D721Med (cell line): ENCODE measurements at regions not wholly inside any gene's neighbourhood (a gene's known extent, or its start where the extent isn't known, plus 50 kb on each side); places are given as distances from the start of the nearest gene placed in this dataset.
A peak's percentile ranks its signal among the peaks of the same experiment; 100 is the strongest.

Source experiments
- DNase-seq: peaks from one replicate; pipeline ENCODE4 v3.0.0; 2011; ENCODE audit warnings: low spot score; ENCODE audit not compliant: insufficient read length
- FAIRE-seq: peaks from 2 replicates; lab custom pipeline; 2011; peaks lifted over from hg19 to GRCh38; lab: Jason Lieb, UNC
- TF ChIP-seq, protein P1 (sequence below): IDR thresholded peaks from 2 replicates; pipeline ENCODE4 v1.5.1; 2012; ENCODE audit warnings: mild to moderate bottlenecking, control low read depth; ENCODE audit not compliant: insufficient read depth; ENCODE audit errors: missing control alignments

DNA sequence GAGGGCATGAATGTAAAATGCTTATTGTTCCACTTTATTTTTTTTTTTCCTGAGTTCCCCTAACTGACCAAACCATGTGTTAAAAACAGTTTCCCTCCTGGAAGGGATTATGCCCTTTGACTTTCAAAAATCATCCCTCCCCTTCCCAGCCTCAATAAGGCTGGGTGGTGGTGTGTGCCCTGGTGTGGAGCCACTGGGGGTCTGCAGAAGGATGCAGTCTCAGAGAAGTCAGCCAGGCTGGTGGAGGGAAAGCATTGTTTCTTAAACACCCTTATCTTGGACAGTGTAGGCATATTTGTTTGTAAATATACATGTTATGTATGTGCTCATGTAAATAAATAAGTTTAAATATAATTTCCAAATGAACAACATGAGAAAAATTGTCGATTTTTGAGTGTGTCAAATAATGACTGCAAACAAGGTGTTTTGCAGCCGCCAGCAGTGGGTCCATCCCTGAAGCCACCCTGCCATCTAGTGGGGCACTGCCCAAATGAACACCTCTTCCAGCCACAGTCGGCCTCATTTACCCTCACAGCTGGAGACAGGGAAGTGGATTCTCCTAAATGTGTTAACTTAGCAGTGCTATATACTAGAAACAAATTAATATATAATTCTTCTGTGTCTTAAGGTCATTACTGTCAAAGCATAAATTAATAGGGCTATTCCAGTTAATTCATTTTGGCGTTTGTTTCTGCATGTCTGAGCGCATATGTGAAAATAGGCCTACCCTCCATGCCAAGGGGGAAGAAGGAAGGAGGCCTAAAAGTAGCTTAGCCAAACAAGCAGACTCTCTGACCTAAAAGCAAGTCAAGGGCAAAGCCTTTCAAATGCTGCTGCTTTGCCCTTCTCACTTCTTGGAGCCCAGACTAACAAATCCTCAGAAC, 209.6 kb upstream of the PIK3C3 start:
- DNase-seq = peak; percentile 29
- peak; percentile 74 for FAIRE-seq
- TF ChIP-seq, protein P1, sequence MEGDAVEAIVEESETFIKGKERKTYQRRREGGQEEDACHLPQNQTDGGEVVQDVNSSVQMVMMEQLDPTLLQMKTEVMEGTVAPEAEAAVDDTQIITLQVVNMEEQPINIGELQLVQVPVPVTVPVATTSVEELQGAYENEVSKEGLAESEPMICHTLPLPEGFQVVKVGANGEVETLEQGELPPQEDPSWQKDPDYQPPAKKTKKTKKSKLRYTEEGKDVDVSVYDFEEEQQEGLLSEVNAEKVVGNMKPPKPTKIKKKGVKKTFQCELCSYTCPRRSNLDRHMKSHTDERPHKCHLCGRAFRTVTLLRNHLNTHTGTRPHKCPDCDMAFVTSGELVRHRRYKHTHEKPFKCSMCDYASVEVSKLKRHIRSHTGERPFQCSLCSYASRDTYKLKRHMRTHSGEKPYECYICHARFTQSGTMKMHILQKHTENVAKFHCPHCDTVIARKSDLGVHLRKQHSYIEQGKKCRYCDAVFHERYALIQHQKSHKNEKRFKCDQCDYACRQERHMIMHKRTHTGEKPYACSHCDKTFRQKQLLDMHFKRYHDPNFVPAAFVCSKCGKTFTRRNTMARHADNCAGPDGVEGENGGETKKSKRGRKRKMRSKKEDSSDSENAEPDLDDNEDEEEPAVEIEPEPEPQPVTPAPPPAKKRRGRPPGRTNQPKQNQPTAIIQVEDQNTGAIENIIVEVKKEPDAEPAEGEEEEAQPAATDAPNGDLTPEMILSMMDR = peak; percentile 87

DNA sequence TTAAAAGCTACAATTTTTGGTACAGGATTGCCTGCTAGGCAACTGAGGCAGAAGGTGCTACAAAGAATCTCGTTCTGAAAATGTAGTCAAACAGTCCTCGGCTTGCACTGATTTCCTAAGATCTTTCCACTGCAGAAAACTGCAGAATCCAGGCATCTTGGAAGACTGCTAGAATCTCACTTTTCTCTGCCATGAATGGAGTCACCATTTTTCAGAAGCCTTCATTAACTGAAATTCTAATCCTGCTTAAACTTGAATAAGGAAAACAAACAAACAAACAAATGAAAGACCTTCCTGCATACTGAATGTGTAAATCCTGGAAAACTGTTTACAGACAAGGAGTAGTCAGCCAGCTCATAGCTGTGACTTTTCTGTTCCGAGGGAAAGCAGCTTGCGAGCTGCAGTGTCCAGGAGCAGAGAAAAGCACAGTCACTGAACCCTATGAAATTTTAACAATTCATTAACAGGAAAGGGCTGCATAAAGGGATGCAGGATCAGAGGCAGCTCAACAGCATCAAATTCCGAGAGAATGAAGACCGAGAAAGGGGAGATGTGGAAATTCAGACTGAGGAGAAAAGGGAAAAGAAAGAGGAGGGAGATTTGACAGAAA, 210.5 kb upstream of the PIK3C3 start:
- FAIRE-seq = peak; percentile 25
- DNase-seq = no peak

DNA sequence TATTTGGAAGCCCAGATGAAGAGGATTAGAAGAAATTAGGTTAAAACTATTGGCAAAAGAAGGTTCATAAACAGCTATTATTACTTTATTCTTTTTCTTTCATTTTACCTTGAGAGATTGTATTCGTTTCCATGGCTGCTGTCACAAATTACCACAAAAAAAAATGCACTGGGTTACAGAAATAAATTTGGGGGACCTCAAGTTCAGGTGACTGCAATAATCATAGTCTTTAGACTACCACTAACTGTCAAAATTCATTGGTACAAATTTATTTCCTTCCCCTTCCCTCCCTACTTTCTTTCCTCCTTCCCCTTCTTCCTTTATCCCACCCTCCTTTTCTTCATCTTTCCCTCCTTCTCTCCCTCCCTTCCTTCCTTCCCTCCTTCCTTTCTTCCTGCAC, 217.8 kb upstream of the PIK3C3 start:
- no peak for DNase-seq
- no peak for FAIRE-seq
- TF ChIP-seq, protein P1 = no peak

More for the DNA sequence above, 210.5 kb upstream of the PIK3C3 start:
- TF ChIP-seq, protein P1 = no peak

DNA sequence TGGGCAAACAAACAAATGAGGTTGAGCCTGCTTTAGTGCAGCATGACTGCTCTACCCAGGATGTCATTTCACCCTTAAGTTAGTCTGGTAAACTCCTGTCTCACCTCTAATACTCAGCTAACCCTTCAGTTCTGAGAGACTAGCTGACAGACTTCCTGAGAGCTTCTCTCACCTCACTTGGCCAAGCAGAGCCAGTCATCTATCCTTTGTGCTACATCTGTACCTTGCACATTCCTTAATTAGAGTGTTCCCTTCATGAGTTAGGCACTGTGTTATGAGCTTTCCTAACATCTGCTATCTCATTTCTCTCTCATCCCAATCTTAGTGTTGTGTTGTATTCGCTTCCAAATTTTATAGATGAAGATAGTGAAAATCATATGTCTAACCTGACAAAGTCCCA, 220.1 kb upstream of the PIK3C3 start:
- FAIRE-seq = peak; percentile 75
- DNase-seq = no peak
- TF ChIP-seq, protein P1 = no peak

DNA sequence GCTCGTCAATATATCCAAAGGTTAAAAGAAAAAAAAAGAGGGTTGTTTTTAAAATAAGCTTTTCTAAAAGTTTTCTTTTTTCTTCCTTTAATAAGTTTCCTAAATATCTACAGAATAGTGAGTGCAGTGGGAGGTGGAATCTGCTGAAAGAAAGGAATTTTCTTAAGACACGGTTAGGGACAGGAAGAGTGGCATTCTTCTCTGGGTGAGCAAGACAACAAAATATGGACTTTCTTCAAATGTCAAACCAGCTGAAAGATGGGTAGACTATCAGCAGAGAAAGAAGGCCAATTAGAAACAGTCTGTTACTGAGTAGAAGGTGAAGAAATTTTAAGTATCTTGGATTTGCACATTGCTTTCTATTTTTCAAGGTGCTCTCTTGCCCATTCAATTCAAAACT, 222.7 kb upstream of the PIK3C3 start:
- FAIRE-seq = no peak
- TF ChIP-seq, protein P1 = no peak
- no peak for DNase-seq

DNA sequence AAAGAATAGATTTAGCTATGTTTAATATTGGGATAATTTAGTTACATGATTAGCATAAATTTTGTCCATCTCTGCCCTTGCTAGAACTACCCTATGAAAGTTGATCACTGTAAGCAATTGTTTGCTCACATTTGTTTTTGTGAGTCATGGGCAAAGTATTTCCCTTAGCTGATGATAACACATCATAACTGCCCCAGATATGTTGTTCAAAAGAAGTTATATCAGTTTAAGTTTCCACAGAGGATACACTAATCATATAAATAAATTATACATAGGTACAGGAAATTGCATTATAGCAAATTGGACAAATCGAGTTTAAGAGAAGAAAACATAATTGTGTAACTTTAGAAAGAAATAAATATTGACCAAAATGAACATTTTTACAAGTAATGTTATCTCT, 223.2 kb upstream of the PIK3C3 start:
- no peak for DNase-seq
- no peak for FAIRE-seq

More for the DNA sequence above, 223.2 kb upstream of the PIK3C3 start:
- TF ChIP-seq, protein P1 = no peak
